Upper lobe of left lung (tissue), 4 donors: ENCODE measurements at regions not wholly inside any gene's neighbourhood (a gene's known extent, or its start where the extent isn't known, plus 50 kb on each side); places are given as distances from the start of the nearest gene placed in this dataset.

Experiments used
- EP300 ChIP-seq, 4 donors: sonication (generic); formaldehyde crosslinking; IDR thresholded peaks; one replicate each; pipeline ENCODE4 v1.5.1; 2017; ENCODE audit warnings: antibody characterized with exemption in 4 of 4, control low read depth in 2 of 4
- POLR2A ChIP-seq, 4 donors: fragments of 450-650 bp; IDR thresholded peaks; one replicate each; pipeline ENCODE4 v1.5.1; 2016 to 2017; ENCODE audit warnings: antibody characterized with exemption in 4 of 4, mild to moderate bottlenecking in 2 of 4
- TF ChIP-seq, protein P1 (sequence below), 6 experiments: fragments of 450-650 bp in 4 of 6; fragments of 200-600 bp in 2 of 6; sonication (generic) in 2 of 6; IDR thresholded peaks; one replicate each; pipeline ENCODE4 v1.5.1; 2016 to 2019; ENCODE audit warnings: antibody characterized with exemption in 6 of 6

DNA sequence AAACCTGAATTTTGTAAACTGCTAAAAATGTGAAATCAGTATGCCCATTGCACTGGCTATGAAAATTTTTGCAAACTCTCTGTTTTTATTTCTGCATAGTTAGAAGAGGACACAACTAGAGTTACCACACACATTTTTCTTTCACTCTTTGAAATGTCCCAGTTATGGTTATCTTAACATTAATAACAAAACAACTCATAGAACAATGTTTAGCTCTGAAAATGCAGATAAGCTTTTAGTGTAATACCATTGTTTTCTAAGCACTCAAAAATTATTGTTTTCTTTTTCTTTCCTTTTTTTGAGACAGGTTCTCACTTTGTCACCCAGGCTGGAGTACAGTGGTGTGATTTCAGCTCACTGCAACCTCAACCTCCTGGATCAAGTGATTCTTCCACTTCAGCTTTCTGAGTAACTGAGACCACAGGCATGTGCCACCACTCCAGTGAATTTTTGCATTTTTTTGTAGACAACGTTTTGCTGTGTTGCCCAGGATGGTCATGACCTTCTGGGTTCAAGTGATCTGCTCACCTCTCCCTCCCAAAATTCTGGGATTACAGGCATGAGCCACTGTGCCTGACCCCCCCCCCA lies 1204.5 kb upstream of the ZEB2 start:
- TF ChIP-seq, protein P1, sequence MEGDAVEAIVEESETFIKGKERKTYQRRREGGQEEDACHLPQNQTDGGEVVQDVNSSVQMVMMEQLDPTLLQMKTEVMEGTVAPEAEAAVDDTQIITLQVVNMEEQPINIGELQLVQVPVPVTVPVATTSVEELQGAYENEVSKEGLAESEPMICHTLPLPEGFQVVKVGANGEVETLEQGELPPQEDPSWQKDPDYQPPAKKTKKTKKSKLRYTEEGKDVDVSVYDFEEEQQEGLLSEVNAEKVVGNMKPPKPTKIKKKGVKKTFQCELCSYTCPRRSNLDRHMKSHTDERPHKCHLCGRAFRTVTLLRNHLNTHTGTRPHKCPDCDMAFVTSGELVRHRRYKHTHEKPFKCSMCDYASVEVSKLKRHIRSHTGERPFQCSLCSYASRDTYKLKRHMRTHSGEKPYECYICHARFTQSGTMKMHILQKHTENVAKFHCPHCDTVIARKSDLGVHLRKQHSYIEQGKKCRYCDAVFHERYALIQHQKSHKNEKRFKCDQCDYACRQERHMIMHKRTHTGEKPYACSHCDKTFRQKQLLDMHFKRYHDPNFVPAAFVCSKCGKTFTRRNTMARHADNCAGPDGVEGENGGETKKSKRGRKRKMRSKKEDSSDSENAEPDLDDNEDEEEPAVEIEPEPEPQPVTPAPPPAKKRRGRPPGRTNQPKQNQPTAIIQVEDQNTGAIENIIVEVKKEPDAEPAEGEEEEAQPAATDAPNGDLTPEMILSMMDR (IDR thresholded peaks at IDR 0.05): no peak
- no peak for TF ChIP-seq POLR2A (IDR thresholded peaks at IDR 0.05)
- no peak for TF ChIP-seq EP300 (IDR thresholded peaks at IDR 0.05)
